ENCODE measurements at regions not wholly inside any gene's neighbourhood (a gene's known extent, or its start where the extent isn't known, plus 50 kb on each side); places are given as distances from the start of the nearest gene placed in this dataset.

DNA sequence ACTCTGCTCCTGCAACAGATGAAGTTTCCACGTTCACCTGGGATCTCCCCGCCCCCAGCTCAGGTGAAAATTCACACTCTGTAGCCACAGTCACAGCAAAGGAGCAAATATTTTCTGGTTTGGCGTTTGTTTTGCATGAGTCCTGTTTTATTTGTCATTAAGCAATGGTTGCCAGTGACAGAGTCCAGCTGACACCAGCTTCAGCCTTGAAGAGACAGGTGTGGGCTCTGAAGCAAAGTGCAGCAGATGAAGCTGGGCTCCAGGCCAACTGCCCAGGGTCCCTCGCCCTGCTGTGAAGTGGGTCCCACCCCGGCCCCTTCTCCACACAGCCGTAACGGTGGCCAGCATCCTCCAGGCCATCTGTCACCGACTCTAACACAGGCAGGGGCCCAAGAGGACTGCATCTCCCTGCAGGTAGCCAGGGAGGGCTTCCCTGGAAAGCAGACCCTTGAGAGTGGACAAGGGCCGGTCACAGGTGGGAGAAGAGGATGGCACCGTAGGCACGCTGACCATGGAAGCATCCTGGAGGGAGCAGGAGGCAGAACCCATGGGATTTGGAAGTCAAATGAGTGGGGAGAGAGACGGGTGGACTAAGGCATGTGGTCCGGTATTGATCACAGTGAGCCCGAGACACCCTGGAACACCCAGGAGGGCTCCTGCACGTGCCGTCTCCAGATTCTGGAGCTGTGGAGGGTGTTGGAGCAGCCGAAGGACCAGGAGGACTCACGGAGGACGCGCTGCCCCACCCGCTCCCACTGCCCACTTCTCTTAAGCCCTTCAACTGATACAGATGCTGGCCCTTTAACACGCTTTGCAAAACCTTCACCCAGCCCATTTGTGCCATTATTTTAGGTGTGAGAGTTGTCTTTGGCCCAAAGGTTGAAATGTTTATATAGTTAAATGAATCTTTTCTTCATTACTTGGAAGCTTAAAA, 294.5 kb downstream of the BRD1 start:
- DNase-seq = no peak

DNA sequence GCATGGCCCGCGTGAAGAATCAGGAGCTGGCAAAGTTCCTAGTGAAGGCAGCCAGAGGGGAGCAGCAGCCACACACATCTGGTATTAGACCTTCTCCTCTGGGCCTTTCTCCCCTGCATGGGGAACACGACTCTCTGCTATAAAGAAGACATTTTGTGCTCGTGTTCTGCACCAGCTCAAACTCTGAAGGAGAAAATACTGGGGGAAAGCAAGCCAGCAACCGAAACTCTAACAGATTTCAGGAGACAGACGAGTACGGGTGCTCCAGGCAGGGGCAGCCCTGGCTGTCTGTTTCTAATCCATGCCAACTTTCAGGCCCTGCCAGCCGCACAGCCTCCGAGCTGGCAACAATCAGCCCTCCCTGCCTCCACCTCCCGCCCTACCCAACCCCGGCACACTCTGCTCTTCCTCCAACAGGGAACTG, 296.3 kb downstream of the BRD1 start:
- DNase-seq = peak in 9 of 56 donors; percentile 2 to 42 (median 17)

DNA sequence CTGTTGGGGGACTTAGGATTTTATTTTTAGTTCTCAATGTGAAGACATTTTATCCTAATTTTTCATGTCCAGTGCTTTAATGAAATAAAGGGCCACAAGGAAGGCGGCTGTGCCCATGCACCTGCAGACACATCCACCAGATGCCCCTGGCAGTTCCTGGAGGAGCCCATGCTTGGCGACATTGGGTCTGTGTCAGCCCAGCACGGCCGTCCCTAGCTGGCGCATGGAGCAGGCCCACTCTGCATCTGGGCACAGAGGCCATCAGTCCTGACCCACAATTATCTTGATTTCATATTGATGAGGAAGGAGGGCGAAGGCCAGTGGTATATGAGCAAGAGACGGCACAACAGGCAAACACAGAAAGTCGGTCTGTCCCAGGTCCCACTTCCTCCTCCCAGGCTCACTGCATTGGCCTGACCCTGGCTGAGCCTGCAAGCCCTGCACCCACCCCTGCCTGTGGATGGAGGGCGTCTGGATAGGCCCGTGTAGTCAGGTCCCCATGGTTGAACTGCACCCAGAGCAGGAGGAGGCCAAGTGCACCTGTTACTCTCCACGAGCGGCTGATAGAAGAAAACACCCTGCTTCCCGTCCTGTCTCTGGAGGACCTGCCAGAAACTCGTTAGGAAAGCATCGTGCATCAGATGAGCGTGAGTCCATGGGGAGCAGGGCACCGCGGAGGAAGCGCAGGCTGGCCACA, 296.9 kb downstream of the BRD1 start:
- DNase-seq = peak in 1 of 56 donors; percentile 7

DNA sequence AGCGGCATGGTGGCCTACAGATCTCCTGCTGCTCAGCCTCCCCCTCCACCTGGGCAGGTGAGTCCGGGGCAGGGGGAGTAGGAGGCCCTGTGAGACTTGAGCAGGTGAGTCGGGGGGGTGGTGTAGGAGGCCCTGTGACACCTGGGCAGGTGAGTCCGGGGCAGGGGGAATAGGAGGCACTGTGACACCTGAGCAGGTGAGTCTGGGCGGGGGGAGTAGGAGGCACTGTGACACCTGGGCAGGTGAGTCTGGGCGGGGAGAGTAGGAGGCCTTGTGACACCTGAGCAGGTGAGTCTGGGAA, 299.3 kb downstream of the BRD1 start:
- no peak for DNase-seq

DNA sequence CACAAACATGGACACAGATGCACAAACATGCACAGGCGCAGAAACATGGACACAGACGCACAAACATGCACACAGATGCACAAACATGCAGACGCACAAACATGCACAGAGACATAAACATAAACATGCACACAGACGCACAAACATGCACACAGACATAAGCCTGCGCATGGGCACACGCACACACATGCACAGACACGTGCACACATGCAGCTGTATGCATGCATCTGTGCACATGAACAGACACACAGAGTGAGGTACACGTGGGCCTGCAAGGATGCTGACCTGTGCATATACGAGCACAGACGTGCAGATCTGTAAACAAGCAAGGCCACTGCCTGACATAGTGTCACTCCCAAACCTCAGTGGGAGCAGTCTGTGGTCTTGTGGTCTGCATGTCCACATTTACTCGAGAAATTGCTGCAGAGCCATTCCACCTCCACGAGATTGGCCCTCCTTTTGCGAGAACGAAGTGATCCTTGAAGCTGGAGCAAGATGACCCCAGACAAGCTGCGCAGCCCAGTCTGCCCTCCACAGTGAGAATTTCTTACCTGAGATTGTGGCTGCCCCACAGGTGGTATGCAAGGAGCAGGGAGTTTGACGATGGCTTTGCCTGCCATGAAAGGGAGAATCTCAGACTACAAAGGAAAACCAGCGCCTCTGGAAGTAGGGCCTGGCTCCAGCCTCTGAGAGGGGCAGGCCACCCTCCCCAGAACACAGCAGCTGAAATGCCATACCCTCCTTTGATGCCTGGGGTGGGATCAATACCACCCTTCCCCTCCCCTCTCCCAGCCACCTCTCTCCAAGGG, 299.9 kb downstream of the BRD1 start:
- no peak for DNase-seq

DNA sequence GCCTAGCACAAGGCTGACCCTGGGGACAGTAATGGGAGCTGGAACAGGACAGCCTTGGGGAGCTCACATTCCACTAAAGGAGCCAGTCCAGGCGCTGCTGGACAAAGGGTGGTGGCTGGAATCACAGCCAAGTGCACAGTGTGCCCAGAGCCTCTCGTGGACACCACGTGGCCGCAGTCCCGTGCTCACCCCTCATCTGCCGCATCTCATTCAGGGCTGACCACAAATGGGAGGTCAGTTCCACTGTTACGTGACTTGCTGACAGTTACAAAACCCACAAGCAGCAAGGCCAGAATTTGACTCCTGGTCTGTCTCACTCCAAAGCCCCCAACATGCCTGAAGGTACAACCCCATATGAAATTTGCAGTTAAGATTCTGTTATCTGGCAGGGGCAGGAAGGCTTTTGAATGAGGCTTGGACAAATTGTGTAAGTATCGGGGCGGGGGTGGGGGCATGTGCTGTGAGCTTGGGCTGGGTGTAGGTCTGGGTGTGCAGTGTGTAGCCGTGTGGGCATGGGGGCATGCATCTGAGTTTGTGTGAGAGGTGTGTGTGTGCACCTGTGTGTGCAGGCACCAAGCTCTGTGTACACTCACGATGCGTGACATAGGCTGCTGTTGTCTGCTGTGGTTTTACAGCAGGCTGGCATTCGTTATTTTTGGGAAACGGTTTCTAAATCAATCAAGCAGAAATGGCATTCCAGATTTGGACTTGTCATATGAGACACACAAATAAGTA, 301.7 kb downstream of the BRD1 start:
- peak in 45 of 56 donors; percentile 9 to 77 (median 43) for DNase-seq

DNA sequence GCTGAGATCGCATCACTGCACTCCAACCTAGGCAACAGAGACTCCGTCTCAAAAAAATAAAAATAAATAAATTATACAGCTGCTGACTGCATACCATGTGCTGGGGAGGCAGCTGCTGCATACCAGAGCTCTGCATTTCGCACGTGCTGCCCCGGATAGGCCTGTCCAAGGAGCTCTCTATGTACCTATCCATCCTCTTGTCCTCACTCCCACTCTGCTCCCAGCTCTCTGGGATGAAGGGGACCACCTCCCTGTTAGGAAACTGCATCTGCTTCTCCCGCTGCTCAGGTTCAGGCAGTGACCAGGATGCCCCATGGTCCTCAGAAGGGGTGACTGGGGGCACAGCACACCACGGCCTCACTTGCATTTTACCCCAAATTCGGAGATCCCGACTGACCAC, 302.3 kb downstream of the BRD1 start:
- DNase-seq = no peak

DNA sequence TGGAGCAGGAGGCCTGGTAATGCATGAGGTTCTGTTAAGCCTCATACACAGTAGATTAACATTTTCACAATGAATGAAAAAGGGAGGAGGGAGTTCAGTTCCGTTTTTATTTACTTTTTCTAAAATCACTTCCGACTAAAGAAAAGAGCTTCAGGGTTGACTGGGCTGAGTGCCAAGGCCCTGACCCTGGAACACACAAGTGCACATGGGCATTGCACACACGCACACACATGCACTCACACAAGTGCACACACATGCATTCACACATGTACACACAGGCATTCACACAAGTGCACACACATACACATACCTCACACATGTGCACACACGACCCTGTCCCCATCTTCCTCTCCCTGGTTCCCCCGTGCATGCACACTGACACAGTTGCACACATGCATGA, 303.3 kb downstream of the BRD1 start:
- DNase-seq = no peak

DNA sequence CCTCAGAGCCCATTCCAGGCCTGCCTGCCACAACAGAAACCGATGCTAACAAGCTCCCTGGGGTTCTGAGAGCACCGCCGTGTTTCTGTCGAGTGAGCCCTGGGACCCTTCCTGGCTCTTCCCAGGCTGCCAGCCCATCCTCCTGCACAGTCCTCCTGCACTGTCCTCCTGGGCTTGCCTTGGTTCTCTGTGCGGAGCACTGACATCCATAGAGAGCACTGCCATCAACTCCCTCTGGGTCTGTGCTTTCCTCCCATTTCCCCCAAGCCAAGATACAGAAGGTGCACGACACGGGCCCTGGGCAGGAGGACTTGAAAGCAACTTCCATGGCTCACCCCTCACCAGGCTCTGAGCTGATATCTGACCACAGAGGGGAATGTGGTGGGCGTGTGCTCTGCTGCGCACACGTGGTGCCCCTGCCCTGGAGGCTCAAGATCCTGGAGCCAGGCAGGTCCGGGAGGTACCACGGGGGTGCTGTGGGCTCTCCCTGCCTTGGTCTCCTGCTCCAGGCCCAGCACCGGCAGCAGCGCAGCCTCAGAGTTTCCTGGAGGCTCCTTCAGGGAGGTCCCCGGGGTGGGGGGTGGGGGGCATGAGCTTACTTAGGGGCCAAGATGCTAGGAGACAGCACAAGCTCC, 304.2 kb downstream of the BRD1 start:
- DNase-seq = no peak

DNA sequence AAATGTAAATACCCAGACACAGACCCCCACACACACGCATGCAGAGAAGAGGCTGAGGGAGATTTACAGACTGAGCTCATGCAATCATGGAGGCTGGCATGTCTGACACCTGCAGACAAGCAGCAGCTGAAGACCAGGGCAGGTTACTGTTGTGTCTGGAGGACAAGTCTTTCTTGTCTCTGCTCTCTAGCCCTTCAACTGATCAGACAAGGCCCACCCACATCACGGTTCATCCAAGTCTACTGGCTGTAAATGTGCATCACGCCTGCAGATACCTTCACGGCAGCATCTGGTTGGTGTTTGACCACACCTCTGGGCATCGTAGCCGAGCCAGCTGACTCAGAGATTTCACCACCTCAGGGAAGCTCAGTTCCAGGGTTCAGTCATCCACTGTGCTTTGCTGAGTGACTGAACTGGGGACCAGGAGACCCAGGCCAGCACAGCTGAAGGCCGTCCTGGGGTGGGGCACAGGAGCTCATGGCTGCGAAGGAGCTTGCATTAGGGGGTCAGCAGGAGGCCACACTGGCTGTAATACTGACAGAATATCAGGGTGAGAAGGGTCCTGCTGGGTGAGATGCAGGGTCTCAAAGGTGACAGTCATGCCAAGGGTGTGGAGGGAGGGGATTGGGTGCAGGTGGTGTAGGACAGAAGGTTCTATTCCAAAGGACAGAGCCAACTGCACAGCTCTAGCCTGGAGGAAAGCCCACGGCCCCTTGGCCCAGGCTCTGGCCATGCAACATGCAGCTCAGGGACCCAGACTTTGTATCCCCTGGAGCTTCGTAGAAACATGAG, 304.9 kb downstream of the BRD1 start:
- DNase-seq = no peak

DNA sequence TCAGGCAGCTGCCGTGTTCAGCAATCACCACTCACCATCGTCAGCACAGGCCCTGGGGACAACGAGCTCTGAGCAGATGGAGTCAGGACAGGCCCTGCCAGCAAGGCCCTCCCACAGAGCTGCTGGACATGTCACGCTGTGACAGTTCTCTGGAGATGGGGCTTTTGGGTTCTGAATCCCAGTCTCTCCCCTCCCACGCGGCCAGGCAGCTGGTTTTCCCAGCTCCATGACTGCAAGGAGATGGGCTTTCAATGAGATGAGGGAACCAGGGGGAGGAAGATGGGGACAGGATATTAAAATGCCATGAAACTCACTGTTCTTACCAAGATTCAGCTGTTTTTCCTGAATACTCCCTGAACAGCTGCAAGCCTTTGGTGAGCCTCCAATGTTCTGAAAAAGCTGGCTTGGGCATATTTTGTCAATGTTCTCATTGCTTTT, 305.9 kb downstream of the BRD1 start:
- DNase-seq = peak in 13 of 56 donors; percentile 2 to 49 (median 19)

DNA sequence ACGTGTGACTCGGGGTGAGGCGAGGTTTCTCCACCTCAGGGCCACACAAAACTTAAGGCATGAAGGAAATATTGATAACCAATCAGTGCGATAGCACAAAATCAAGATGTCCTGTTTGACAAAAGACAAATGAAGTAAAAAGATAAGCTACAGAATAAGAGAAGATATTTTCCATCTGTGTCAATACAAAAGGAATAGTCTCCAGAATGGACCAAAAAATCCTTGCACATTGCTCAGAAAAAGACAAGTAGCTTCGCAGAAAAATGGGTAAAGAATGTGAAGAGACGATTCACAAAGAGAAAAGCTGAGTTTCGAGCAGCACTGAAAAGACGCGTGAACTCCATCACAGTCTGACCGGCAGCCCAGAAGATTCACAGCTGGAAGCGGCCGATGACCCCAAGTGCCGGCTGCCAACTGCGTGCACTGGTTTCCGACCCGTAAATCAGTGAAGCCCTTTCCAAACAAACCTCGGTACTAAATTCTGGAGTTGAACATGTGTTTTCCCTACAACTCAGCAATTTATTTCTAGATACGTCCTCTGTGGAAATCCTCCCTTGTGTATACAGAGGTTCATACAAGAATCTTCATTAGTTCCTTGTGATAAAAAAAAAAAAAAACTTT, 308.4 kb downstream of the BRD1 start:
- DNase-seq = no peak

DNA sequence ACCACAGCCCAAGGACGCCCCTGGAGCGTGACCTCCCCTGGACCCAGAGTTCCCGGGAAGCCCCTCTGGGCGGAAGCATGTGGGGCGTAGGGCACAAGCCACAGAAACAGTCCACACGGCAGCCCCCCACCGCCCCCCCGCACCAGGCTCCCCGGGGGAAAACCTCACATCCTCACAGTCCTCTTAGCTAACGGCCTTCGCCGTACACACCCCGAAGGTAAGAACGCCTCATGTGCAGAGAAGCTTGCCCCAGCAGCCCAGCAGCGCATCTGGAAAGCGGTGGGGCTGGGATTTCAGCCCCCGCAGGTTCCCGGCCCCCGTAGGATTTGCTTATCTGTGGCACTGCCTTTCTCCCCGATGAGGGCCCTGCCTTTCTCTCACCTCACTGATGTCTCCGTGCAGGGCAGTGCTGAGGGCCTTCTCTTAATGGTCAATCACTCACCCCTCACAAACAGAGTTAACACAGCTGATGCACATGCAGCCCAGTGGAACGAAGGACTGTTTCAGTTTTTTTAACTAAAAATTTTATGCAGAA, 309.2 kb downstream of the BRD1 start:
- DNase-seq = no peak

DNA sequence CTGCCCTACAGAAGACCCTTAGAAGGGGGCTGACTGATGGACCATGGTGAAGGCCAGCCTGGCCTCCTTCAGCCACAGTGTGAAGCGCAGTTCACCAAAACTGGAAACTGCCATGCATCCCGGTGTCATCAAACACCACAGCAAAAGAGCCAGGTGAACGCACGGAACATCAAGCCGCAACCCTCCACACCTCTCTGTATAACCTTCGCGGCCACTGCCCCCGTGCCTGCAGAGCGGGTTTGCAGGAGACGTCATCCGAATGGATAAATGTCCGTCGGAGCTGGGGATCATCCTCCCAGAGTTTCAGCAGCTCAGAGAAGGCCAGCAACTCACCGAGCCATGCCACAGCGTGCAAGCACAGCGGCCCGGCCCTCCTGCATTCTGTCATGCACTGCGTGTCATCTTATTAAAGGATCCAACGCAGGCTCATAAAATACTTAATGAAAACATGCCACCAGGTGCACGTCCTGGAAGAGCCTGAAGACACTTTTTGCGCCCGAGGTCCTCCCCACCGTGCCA, 309.9 kb downstream of the BRD1 start:
- DNase-seq = no peak

DNA sequence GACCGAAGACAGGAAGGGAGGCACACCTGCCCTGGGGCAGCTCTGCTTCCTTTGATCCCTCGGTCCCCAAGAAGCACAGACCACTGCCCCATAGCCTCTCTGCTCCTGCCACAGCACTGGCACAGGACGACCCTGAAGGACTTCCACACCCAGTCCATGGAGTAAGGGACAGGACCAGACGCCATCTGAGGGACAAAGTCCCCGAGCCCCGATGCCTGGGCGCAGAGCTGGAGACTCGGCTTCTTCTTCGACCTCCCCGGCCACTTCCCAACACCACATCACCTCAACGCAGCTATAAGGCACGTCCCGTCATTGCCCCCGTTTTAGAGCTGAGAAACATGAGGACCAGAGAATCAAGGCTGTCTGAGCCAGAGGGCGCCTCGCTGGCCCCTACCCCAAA, 310.5 kb downstream of the BRD1 start:
- DNase-seq = no peak

DNA sequence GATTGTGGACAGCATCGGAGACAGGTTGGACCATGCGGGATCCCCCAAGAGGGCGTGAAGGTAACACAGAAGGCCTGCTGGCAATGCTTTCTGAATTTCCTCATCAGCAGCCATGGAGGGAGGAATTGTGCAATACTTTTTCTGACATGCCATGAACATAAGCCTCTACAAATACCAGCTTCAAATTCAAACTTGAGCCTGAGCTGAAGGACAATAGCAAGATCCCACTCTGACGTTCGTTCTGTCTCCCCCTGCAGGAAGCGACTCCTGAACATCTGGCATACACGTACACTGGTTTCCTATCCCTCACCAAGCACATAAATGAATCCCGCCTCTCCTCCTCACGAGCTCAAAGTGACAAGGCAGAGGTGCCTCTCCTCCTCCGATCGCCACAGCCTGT, 312.2 kb downstream of the BRD1 start:
- no peak for DNase-seq

DNA sequence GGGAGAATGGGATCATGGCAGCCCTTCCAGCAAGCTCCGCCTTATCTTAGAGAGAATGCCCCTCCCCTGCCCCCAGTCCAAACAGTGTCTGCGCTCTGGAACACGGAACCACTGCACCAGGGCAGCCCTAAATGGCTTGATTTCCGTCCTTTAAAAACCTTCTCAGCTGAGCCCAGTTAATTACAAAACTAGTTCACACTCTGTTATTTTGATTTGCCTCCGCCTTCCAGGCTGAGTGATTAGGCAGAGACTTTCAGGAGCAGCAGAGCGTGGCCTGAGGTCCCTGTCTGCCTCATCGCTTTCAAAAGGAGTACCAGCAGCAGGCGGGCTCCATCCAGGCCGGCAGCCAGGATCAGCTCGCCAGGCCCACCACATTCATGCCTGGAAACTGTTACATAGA, 313.0 kb downstream of the BRD1 start:
- DNase-seq = peak in 6 of 56 donors; percentile 5 to 33 (median 12)

DNA sequence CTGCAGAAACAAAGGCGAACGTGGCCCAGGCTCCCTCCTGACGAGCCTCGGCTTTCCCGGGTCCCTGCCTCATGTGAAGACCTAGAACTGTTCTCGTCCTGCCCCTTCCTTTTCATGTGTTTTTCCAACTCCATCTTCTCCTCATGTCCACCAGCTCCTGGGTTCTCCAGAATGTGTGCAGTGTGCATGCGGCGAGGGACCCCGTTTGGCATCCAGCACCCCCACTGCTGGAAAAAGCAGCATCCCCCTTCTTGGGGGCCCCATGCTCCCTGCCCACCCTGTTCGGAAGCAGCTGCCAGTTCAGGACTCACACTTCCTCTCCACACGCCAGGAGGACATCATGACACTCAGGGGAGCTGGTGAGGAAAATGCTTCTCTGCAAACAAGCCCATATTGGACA, 313.5 kb downstream of the BRD1 start:
- no peak for DNase-seq

DNA sequence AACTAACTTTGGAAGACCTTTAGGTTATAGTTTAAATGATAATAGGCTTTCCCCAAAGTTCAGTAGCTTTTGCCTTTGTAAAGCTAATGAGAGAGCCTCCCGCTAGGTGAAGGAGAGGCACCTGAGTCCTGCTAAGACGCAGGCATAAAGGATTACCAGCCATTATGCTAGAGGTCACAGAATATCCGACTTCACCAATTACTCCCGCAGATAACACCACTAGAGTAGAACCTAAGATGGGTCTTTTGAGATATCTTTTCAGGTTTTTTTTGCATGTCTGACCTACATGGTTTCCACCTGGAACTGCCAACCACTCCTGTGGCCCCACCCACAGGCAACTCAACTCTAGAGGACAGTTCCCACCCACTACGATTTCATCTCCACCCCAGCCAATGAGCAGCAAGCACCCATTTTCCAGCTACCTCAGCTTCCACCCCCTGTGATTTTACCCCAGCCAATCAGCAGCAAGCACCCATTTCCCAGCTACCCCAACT, 314.3 kb downstream of the BRD1 start:
- DNase-seq = no peak
